ENCODE measurements at regions not wholly inside any gene's neighbourhood (a gene's known extent, or its start where the extent isn't known, plus 50 kb on each side); places are given as distances from the start of the nearest gene placed in this dataset.
"Not testable (repeated sequence)": the region's sequence is repeated elsewhere in the genome, so short reads cannot be mapped to it uniquely, and the experiment has no call there.

DNA sequence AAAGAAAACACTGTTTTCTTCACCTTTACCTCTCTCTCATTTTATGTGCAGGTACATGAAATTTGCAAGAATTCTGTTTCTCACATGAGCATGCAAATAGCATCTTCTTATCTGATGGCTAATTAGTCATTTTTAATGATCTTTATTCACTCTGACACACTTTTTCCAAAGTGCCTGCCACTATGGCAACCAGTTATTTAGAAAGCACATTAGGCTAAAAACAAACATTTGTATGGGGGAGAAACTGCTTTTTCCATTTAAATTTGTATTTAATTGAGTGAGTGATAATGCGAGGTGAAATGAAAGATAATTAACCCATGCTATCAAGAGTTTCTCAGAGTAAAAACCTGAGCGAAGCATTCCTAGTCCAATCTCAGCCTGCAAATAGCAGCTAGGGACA lies 365.0 kb downstream of the MAT2B start:
- H3K4me1 ChIP-seq (ENCODE audit: control insufficient read depth in 2 of 2, insufficient read depth in 2 of 2, low read length in 2 of 2): no peaks in the 10 kb centered on the region
- intact Hi-C loops (cut with micrococcal nuclease): loop anchor here (5.0 kb wide), 1 partner anchor 42 kb away; no protein-coding TSS in a partner anchor
- H3K27ac Mint-ChIP-seq: no peak overlapping the region
- H3K27me3 Mint-ChIP-seq: peaks cover 10% of the 10 kb centered on the region
- WGBS (ENCODE audit: insufficient coverage): no CpG with 5 or more reads among the region's 2 CpGs
- no peak overlapping the region for H2AFZ ChIP-seq (ENCODE audit: insufficient read depth, low read depth, low read length, poor library complexity, severe bottlenecking)
- no peaks in the 10 kb centered on the region for H3K9me3 ChIP-seq (ENCODE audit: control extremely low read depth in 1 of 3, control insufficient read depth in 2 of 3, insufficient read depth in 1 of 3, low read length in 2 of 3)
- CTCF ChIA-PET: no interaction called here
- POLR2A ChIA-PET: no interaction called here
- H3K4me3 ChIP-seq (ENCODE audit: control extremely low read depth in 1 of 5, extremely low read depth in 1 of 5, insufficient read depth in 1 of 5, low read depth in 2 of 5, low read length in 4 of 5): no peak overlapping the region
- TF ChIP-seq EZH2 (IDR thresholded peaks at IDR 0.05; ENCODE audit: borderline replicate concordance, insufficient read depth, low read depth, low read length, poor library complexity, severe bottlenecking): no peak
- TF ChIP-seq, protein P1, sequence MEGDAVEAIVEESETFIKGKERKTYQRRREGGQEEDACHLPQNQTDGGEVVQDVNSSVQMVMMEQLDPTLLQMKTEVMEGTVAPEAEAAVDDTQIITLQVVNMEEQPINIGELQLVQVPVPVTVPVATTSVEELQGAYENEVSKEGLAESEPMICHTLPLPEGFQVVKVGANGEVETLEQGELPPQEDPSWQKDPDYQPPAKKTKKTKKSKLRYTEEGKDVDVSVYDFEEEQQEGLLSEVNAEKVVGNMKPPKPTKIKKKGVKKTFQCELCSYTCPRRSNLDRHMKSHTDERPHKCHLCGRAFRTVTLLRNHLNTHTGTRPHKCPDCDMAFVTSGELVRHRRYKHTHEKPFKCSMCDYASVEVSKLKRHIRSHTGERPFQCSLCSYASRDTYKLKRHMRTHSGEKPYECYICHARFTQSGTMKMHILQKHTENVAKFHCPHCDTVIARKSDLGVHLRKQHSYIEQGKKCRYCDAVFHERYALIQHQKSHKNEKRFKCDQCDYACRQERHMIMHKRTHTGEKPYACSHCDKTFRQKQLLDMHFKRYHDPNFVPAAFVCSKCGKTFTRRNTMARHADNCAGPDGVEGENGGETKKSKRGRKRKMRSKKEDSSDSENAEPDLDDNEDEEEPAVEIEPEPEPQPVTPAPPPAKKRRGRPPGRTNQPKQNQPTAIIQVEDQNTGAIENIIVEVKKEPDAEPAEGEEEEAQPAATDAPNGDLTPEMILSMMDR (IDR thresholded peaks at IDR 0.05): no peak
- H3K36me3 ChIP-seq (replicated peaks in 1 of 2; ENCODE audit: control extremely low read depth in 1 of 2, control insufficient read depth in 1 of 2, extremely low read depth in 1 of 2, insufficient read depth in 2 of 2, low read length in 1 of 2): no peaks in the 10 kb centered on the region
- H3K9me3 Mint-ChIP-seq (ENCODE audit: insufficient read depth): no peaks in the 10 kb centered on the region
- H3K4me1 Mint-ChIP-seq: peaks cover 6% of the 10 kb centered on the region
- DNase-seq (no peak), ATAC-seq (ENCODE audit: low read depth) (no peak)
- no peak overlapping the region for H3K27ac ChIP-seq (ENCODE audit: low read length in 2 of 2)
- no peaks in the 10 kb centered on the region for H3K79me2 ChIP-seq (ENCODE audit: control insufficient read depth, insufficient read depth, low read length)
- no peaks in the 10 kb centered on the region for H4K20me1 ChIP-seq (ENCODE audit: control insufficient read depth, insufficient read depth, low read length, poor library complexity, severe bottlenecking)
- no peaks in the 10 kb centered on the region for H3K27me3 ChIP-seq (replicated peaks in 1 of 4; ENCODE audit: control extremely low read depth in 1 of 4, control insufficient read depth in 3 of 4, insufficient read depth in 4 of 4, low read length in 3 of 4)
- H3K4me2 ChIP-seq (replicated peaks; ENCODE audit: low read depth, low read length, poor library complexity, severe bottlenecking): no peak overlapping the region
- H3K4me3 Mint-ChIP-seq: no peak overlapping the region
- no peak overlapping the region for H3K9ac ChIP-seq (ENCODE audit: low read length)

DNA sequence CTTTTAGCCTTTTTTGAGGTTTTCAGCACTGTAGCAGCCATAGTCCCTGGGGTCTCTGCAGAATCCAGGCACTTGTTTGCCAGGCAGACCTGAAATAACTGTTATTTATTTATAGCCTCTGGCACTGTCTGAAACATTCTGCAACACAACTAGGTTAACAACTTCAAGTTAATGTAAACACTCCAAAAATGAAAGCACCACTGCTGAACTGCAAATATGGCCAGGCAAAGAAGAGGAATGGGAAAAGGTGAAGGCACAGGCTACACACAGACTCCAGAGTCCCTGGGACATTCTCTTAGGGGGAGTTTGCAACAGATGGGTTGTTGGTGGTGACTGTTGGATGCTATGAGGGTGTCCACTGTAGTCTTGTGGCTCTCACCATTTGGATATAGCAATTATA lies 369.0 kb downstream of the MAT2B start:
- CTCF ChIA-PET: no interaction called here
- no peaks in the 10 kb centered on the region for H3K4me1 ChIP-seq (ENCODE audit: control insufficient read depth in 2 of 2, insufficient read depth in 2 of 2, low read length in 2 of 2)
- no peak overlapping the region for H2AFZ ChIP-seq (ENCODE audit: insufficient read depth, low read depth, low read length, poor library complexity, severe bottlenecking)
- no peak overlapping the region for H3K4me3 ChIP-seq (ENCODE audit: control extremely low read depth in 1 of 5, extremely low read depth in 1 of 5, insufficient read depth in 1 of 5, low read depth in 2 of 5, low read length in 4 of 5)
- H3K9me3 Mint-ChIP-seq (ENCODE audit: insufficient read depth): no peaks in the 10 kb centered on the region
- H3K27ac ChIP-seq (ENCODE audit: low read length in 2 of 2): no peak overlapping the region
- no peak overlapping the region for H3K4me2 ChIP-seq (replicated peaks; ENCODE audit: low read depth, low read length, poor library complexity, severe bottlenecking)
- H3K79me2 ChIP-seq (ENCODE audit: control insufficient read depth, insufficient read depth, low read length): no peaks in the 10 kb centered on the region
- H3K27me3 Mint-ChIP-seq: peaks cover 1% of the 10 kb centered on the region
- POLR2A ChIA-PET: no interaction called here
- no peaks in the 10 kb centered on the region for H3K27me3 ChIP-seq (replicated peaks in 1 of 4; ENCODE audit: control extremely low read depth in 1 of 4, control insufficient read depth in 3 of 4, insufficient read depth in 4 of 4, low read length in 3 of 4)
- no peak overlapping the region for H3K9ac ChIP-seq (ENCODE audit: low read length)
- H3K9me3 ChIP-seq (ENCODE audit: control extremely low read depth in 1 of 3, control insufficient read depth in 2 of 3, insufficient read depth in 1 of 3, low read length in 2 of 3): no peaks in the 10 kb centered on the region
- ATAC-seq (ENCODE audit: low read depth): no peak
- DNase-seq: no peak
- no peak for TF ChIP-seq EZH2 (IDR thresholded peaks at IDR 0.05; ENCODE audit: borderline replicate concordance, insufficient read depth, low read depth, low read length, poor library complexity, severe bottlenecking)
- peaks cover 6% of the 10 kb centered on the region for H3K4me1 Mint-ChIP-seq
- H3K36me3 ChIP-seq (replicated peaks in 1 of 2; ENCODE audit: control extremely low read depth in 1 of 2, control insufficient read depth in 1 of 2, extremely low read depth in 1 of 2, insufficient read depth in 2 of 2, low read length in 1 of 2): no peaks in the 10 kb centered on the region
- intact Hi-C loops (cut with micrococcal nuclease): loop anchor here (5.0 kb wide), 1 partner anchor 38 kb away; no protein-coding TSS in a partner anchor
- H3K4me3 Mint-ChIP-seq: no peak overlapping the region
- no peak overlapping the region for H3K27ac Mint-ChIP-seq
- H4K20me1 ChIP-seq (ENCODE audit: control insufficient read depth, insufficient read depth, low read length, poor library complexity, severe bottlenecking): no peaks in the 10 kb centered on the region

DNA sequence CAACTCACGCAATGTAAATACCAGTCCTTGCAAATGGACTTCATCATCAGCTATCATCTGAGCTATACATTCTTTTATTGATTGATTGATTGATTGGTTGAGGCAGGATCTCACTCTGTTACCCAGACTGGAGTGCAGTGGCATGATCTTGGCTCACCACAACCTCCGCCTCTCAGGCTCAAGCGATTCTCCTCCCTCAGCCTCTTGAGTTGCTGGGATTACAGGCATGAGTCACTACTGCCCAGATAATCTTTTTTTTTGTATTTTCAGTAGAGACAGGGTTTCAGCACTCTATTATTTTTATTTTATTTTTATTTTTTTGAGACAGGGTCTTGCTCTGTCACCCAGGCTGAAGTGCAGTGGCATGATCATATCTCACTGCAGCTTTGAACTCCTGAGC lies 369.5 kb downstream of the MAT2B start:
- H4K20me1 ChIP-seq (ENCODE audit: control insufficient read depth, insufficient read depth, low read length, poor library complexity, severe bottlenecking); H3K9ac ChIP-seq (ENCODE audit: low read length); H3K9me3 ChIP-seq (ENCODE audit: control extremely low read depth in 1 of 3, control insufficient read depth in 2 of 3, insufficient read depth in 1 of 3, low read length in 2 of 3); H3K79me2 ChIP-seq (ENCODE audit: control insufficient read depth, insufficient read depth, low read length); H3K27me3 Mint-ChIP-seq; CTCF ChIA-PET; H3K36me3 ChIP-seq (replicated peaks in 1 of 2; ENCODE audit: control extremely low read depth in 1 of 2, control insufficient read depth in 1 of 2, extremely low read depth in 1 of 2, insufficient read depth in 2 of 2, low read length in 1 of 2); H3K9me3 Mint-ChIP-seq (ENCODE audit: insufficient read depth); ATAC-seq (ENCODE audit: low read depth); H3K4me1 ChIP-seq (ENCODE audit: control insufficient read depth in 2 of 2, insufficient read depth in 2 of 2, low read length in 2 of 2); H3K27me3 ChIP-seq (replicated peaks in 1 of 4; ENCODE audit: control extremely low read depth in 1 of 4, control insufficient read depth in 3 of 4, insufficient read depth in 4 of 4, low read length in 3 of 4); POLR2A ChIA-PET; H3K27ac ChIP-seq (ENCODE audit: low read length in 2 of 2); H3K4me3 ChIP-seq (ENCODE audit: control extremely low read depth in 1 of 5, extremely low read depth in 1 of 5, insufficient read depth in 1 of 5, low read depth in 2 of 5, low read length in 4 of 5); H2AFZ ChIP-seq (ENCODE audit: insufficient read depth, low read depth, low read length, poor library complexity, severe bottlenecking); H3K27ac Mint-ChIP-seq; H3K4me2 ChIP-seq (replicated peaks; ENCODE audit: low read depth, low read length, poor library complexity, severe bottlenecking); DNase-seq; H3K4me3 Mint-ChIP-seq; H3K4me1 Mint-ChIP-seq: not testable (repeated sequence)
- WGBS (ENCODE audit: insufficient coverage): no CpG with 5 or more reads among the region's 3 CpGs
- intact Hi-C loops (cut with micrococcal nuclease): loop anchor here (5.0 kb wide), 1 partner anchor 37 kb away; no protein-coding TSS in a partner anchor
